IMR-90 (cell line): ENCODE measurements at regions not wholly inside any gene's neighbourhood (a gene's known extent, or its start where the extent isn't known, plus 50 kb on each side); places are given as distances from the start of the nearest gene placed in this dataset.

Source experiments
- POLR2A ChIP-seq: IDR thresholded peaks from 2 replicates; pipeline ENCODE4 v1.6.1; 2012; ENCODE audit warnings: mild to moderate bottlenecking, low read depth, low read length
- RCOR1 ChIP-seq: IDR thresholded peaks from 2 replicates; pipeline ENCODE4 v1.6.1; 2012; ENCODE audit warnings: mild to moderate bottlenecking, low read length, improper control_type of control experiment; ENCODE audit not compliant: insufficient replicate concordance

DNA sequence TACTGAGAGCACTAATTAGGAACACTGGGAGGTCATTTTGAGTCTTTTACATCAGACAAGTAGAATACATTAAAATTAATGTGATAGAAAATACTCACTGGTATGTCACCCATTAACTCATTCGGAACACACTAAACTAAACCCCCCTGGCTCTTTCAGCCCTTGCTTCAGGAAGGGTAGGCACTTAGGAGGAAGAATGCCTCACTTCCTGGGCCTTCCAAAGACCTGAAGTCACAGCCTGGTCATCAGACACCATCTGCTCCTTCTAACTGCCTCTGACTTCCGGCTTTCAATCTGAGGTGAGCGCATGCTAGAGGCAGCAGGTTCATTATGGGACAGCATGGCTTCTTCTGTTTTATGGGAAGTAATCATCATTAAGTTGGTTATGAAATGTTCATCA lies 451.4 kb downstream of the PID1 start:
- no peak for TF ChIP-seq POLR2A
- no peak for TF ChIP-seq RCOR1
